ENCODE measurements at regions not wholly inside any gene's neighbourhood (a gene's known extent, or its start where the extent isn't known, plus 50 kb on each side); places are given as distances from the start of the nearest gene placed in this dataset.

DNA sequence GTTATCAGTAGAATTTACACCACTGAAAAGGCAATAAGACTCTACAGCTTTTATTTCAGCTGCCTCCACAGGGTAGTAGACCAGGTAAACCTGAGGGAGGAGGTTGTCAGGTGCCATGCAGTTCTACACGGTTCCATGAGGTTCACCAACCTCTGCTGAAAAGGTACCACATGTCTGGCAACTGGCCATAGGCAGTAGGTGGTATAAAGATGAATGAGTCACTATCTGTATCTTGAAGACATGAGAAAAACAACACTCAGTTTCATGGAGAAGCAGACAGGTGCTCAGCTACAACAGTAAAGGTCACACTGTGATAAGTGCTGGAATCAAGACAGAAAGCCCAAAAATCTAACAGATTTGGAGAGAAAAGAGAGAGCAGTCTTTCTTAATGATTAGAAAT, 145.4 kb downstream of the PTGER3 start:
- DNase-seq (ENCODE audit: extremely low spot score), result no peak
- TF ChIP-seq ZNF384 (IDR thresholded peaks at IDR 0.05), result no peak
- TF ChIP-seq NFRKB (IDR thresholded peaks at IDR 0.05), result no peak
- no peak for TF ChIP-seq BHLHE40 (IDR thresholded peaks at IDR 0.05; ENCODE audit: borderline replicate concordance)
- no peak for TF ChIP-seq SUZ12 (IDR thresholded peaks at IDR 0.05)
- TF ChIP-seq, protein P1, sequence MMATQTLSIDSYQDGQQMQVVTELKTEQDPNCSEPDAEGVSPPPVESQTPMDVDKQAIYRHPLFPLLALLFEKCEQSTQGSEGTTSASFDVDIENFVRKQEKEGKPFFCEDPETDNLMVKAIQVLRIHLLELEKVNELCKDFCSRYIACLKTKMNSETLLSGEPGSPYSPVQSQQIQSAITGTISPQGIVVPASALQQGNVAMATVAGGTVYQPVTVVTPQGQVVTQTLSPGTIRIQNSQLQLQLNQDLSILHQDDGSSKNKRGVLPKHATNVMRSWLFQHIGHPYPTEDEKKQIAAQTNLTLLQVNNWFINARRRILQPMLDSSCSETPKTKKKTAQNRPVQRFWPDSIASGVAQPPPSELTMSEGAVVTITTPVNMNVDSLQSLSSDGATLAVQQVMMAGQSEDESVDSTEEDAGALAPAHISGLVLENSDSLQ (IDR thresholded peaks at IDR 0.05), result no peak
- TF ChIP-seq ARNT (IDR thresholded peaks at IDR 0.05), result no peak
- TF ChIP-seq CTBP1 (IDR thresholded peaks at IDR 0.05; ENCODE audit: borderline replicate concordance), result no peak
- no peak for TF ChIP-seq TARDBP (IDR thresholded peaks at IDR 0.05)
- TF ChIP-seq SP1 (IDR thresholded peaks at IDR 0.05), result no peak
- TF ChIP-seq ELF4 (IDR thresholded peaks at IDR 0.05), result no peak
- no peak for TF ChIP-seq FOXM1 (IDR thresholded peaks at IDR 0.05; ENCODE audit: borderline replicate concordance)
- TF ChIP-seq FOXK2 (IDR thresholded peaks at IDR 0.05), result no peak
- TF ChIP-seq L3MBTL2 (conservative IDR thresholded peaks at IDR 0.05), result no peak
- TF ChIP-seq LEF1 (IDR thresholded peaks at IDR 0.05; ENCODE audit: borderline replicate concordance), result no peak
- TF ChIP-seq HDGF (IDR thresholded peaks at IDR 0.05; ENCODE audit: borderline replicate concordance), result no peak
- no peak for TF ChIP-seq FOXA1 (IDR thresholded peaks at IDR 0.05)
- ChIA-PET CTCF (no interaction called here), POLR2A (no interaction called here)

DNA sequence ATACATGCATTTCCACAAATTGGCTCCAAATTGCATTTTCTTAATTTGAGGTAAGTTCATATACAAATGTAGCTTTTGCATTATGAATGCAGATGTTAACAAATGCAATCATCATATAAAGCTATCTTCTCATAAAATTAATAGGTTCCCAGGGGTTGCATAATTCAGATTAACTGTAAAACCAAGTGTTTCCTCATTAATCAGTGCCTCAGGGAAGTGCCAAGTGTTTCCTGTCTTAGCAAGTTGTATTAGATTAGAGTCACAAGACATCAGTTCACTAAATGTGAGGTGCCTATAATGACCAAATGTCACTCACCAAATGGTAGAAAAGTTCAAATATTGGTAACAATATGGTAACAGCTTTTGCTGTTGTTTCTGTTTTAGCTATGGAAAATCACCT, 140.8 kb downstream of the PTGER3 start:
- no peak for TF ChIP-seq FOXA1 (IDR thresholded peaks at IDR 0.05)
- no peak for TF ChIP-seq TARDBP (IDR thresholded peaks at IDR 0.05)
- TF ChIP-seq HDGF (IDR thresholded peaks at IDR 0.05; ENCODE audit: borderline replicate concordance), result no peak
- TF ChIP-seq, protein P1 (IDR thresholded peaks at IDR 0.05), result no peak
- no peak for TF ChIP-seq FOXK2 (IDR thresholded peaks at IDR 0.05)
- TF ChIP-seq ELF4 (IDR thresholded peaks at IDR 0.05), result no peak
- TF ChIP-seq ARNT (IDR thresholded peaks at IDR 0.05), result no peak
- TF ChIP-seq BHLHE40 (IDR thresholded peaks at IDR 0.05; ENCODE audit: borderline replicate concordance), result no peak
- TF ChIP-seq SP1 (IDR thresholded peaks at IDR 0.05), result no peak
- no peak for TF ChIP-seq L3MBTL2 (conservative IDR thresholded peaks at IDR 0.05)
- TF ChIP-seq NFRKB (IDR thresholded peaks at IDR 0.05), result no peak
- no peak for DNase-seq (ENCODE audit: extremely low spot score)
- CTCF ChIA-PET, result interaction anchor here (0.9 kb wide), 1 partner anchor 379 kb away, joined by 3 read pairs; no protein-coding TSS in a partner anchor
- POLR2A ChIA-PET, result no interaction called here

DNA sequence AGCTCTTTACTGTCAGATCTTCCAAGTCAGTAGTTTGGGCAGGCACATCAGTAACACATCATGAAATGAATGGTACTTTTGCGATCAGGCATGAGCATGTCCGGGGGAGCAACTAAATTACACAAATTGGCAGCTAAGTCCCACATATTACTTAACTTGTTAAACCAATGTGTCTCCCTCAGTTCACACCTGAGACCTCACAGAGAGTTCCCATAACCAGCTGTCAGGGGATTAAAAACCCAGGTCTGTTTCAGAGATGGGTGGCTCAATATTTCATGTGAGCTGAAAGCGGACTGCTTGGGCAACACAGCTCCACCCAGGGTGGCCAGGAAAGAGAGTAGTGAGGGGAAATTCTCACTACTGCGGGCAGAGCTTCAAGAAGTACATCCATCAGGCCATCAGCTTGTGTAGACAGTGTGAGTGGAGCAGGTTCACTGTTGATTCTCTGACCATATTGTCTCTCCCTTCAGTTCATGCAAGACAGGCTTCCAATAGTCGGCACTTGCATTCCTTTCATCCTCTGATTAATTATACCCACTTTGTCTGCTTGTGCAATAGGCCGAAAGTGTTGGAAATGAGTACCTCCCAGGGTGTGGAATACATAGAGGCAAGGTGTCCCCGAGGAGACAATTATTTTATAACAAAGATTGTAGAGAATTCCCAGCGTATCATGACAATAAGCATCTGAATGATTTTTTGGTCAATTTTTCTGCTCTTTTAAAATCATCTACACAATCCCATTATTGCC, 139.9 kb downstream of the PTGER3 start:
- TF ChIP-seq FOXK2 (IDR thresholded peaks at IDR 0.05) (no peak), TARDBP (IDR thresholded peaks at IDR 0.05) (no peak), ELF4 (IDR thresholded peaks at IDR 0.05) (no peak), ARNT (IDR thresholded peaks at IDR 0.05) (no peak), SUZ12 (IDR thresholded peaks at IDR 0.05) (no peak), HDGF (IDR thresholded peaks at IDR 0.05; ENCODE audit: borderline replicate concordance) (no peak), FOXA1 (IDR thresholded peaks at IDR 0.05) (no peak), BHLHE40 (IDR thresholded peaks at IDR 0.05; ENCODE audit: borderline replicate concordance) (no peak), FOXM1 (IDR thresholded peaks at IDR 0.05; ENCODE audit: borderline replicate concordance) (no peak), NFRKB (IDR thresholded peaks at IDR 0.05) (no peak), LEF1 (IDR thresholded peaks at IDR 0.05; ENCODE audit: borderline replicate concordance) (no peak), ZNF384 (IDR thresholded peaks at IDR 0.05) (no peak)
- TF ChIP-seq, protein P1 (IDR thresholded peaks at IDR 0.05), result no peak
- POLR2A ChIA-PET, result no interaction called here
- no peak for DNase-seq (ENCODE audit: extremely low spot score)
- CTCF ChIA-PET, result no interaction called here

DNA sequence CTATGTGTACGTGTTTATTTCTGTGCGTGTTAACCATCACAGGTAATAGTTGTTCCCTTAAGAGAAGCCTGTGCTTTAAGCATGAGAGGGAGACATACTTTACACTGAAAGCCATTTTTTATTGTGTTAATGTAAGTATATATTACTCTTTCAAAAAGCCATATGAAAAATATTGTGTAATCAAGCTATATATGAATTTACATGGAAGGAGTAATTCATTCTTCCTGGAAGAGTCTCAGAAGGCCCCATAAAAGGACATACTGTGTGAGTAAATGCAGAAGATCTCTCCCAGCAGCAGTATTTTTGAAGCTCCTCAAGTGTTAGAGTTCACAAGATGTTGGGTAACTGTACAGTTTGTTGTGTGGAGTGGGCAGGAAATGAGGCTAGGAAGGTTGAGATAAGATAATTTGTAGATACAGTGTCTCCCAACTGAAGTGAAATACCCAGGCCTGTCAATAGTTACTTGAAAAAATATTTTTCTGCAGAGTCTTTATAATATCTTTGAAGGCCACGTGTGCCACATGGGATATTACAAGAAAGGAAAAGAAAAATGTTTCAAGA, 138.3 kb downstream of the PTGER3 start:
- DNase-seq (ENCODE audit: extremely low spot score), result no peak
- ChIA-PET POLR2A (no interaction called here), CTCF (no interaction called here)
- TF ChIP-seq FOXK2 (IDR thresholded peaks at IDR 0.05), result no peak
- no peak for TF ChIP-seq LEF1 (IDR thresholded peaks at IDR 0.05; ENCODE audit: borderline replicate concordance)
- TF ChIP-seq TARDBP (IDR thresholded peaks at IDR 0.05), result no peak
- TF ChIP-seq FOXA1 (IDR thresholded peaks at IDR 0.05), result no peak
- TF ChIP-seq, protein P1 (IDR thresholded peaks at IDR 0.05), result no peak
- TF ChIP-seq CTBP1 (IDR thresholded peaks at IDR 0.05; ENCODE audit: borderline replicate concordance), result no peak
- no peak for TF ChIP-seq L3MBTL2 (conservative IDR thresholded peaks at IDR 0.05)
- no peak for TF ChIP-seq FOXM1 (IDR thresholded peaks at IDR 0.05; ENCODE audit: borderline replicate concordance)
- no peak for TF ChIP-seq ZNF384 (IDR thresholded peaks at IDR 0.05)
- TF ChIP-seq SP1 (IDR thresholded peaks at IDR 0.05), result no peak
- no peak for TF ChIP-seq NFRKB (IDR thresholded peaks at IDR 0.05)
- TF ChIP-seq SUZ12 (IDR thresholded peaks at IDR 0.05), result no peak
- TF ChIP-seq ARNT (IDR thresholded peaks at IDR 0.05), result no peak
- no peak for TF ChIP-seq BHLHE40 (IDR thresholded peaks at IDR 0.05; ENCODE audit: borderline replicate concordance)

DNA sequence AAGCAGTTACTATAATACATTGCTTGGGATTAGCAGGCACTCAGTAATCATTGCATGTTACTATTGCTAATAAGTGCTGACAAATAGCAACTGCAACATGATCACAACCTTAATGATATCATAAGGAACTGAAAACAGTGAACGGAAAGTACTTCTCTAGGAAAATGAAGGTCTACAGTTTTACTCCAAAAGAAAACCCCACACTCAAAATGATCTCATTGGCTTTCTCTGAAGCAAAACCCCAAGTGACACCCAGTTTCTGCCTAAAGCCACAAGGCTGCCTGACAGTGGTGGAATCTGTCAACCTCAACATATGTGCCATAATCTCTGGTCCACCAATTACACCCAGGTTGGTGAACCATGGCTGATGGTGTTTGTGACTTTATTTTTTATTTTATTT, 137.6 kb downstream of the PTGER3 start:
- TF ChIP-seq LEF1 (IDR thresholded peaks at IDR 0.05; ENCODE audit: borderline replicate concordance) (no peak), FOXA1 (IDR thresholded peaks at IDR 0.05) (no peak), FOXM1 (IDR thresholded peaks at IDR 0.05; ENCODE audit: borderline replicate concordance) (no peak), TARDBP (IDR thresholded peaks at IDR 0.05) (no peak), ELF4 (IDR thresholded peaks at IDR 0.05) (no peak), SUZ12 (IDR thresholded peaks at IDR 0.05) (no peak), ARNT (IDR thresholded peaks at IDR 0.05) (no peak)
- TF ChIP-seq, protein P1 (IDR thresholded peaks at IDR 0.05), result no peak
- DNase-seq (ENCODE audit: extremely low spot score), result no peak
- CTCF ChIA-PET, result no interaction called here
- POLR2A ChIA-PET, result no interaction called here

Data from HEK293T (cell line).